ENCODE measurements at regions not wholly inside any gene's neighbourhood (a gene's known extent, or its start where the extent isn't known, plus 50 kb on each side); places are given as distances from the start of the nearest gene placed in this dataset.

DNA sequence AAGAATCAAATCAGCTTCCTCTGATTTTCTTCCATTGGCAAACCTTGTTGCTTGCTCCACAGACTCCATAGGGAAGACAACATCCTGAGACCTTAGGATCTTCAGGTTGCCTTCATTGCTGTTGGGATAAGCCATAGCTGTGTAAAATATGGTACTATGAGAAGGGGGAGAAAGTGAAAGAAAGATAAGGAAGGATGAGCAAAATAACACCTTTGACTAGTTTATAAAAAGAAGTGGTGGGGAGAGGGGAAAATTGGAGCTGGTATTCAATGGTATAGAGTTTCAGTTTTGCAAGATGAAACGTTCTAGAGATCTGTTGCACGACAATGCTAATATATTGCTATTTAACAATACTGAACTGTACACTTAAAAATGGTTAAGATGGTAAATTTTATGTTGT is 180.4 kb upstream of the PHYHIPL start:
- no peaks in the 10 kb centered on the region for H3K79me2 ChIP-seq (ENCODE audit: control insufficient read depth, insufficient read depth, low read length)
- H3K4me2 ChIP-seq (replicated peaks; ENCODE audit: low read depth, low read length, poor library complexity, severe bottlenecking): no peak overlapping the region
- no peaks in the 10 kb centered on the region for H4K20me1 ChIP-seq (ENCODE audit: control insufficient read depth, insufficient read depth, low read length, poor library complexity, severe bottlenecking)
- no CpG with 5 or more reads among the region's 2 CpGs for WGBS (ENCODE audit: insufficient coverage)
- no peak for TF ChIP-seq CTCF (IDR thresholded peaks at IDR 0.05)
- no peaks in the 10 kb centered on the region for H3K27me3 ChIP-seq (replicated peaks in 1 of 4; ENCODE audit: control extremely low read depth in 1 of 4, control insufficient read depth in 3 of 4, insufficient read depth in 4 of 4, low read length in 3 of 4)
- H3K27ac ChIP-seq (ENCODE audit: low read length in 2 of 2): no peak overlapping the region
- ATAC-seq (ENCODE audit: low read depth) (no peak), DNase-seq (no peak)
- H3K4me1 ChIP-seq (ENCODE audit: control insufficient read depth in 2 of 2, insufficient read depth in 2 of 2, low read length in 2 of 2): no peaks in the 10 kb centered on the region
- intact Hi-C loops (cut with micrococcal nuclease): no loop called here
- no peak overlapping the region for H3K27ac Mint-ChIP-seq
- ChIA-PET POLR2A (no interaction called here), CTCF (no interaction called here)
- H3K4me3 Mint-ChIP-seq: no peak overlapping the region
- H3K4me3 ChIP-seq (ENCODE audit: control extremely low read depth in 1 of 5, extremely low read depth in 1 of 5, insufficient read depth in 1 of 5, low read depth in 2 of 5, low read length in 4 of 5): no peak overlapping the region
- no peaks in the 10 kb centered on the region for H3K4me1 Mint-ChIP-seq
- H2AFZ ChIP-seq (ENCODE audit: insufficient read depth, low read depth, low read length, poor library complexity, severe bottlenecking): no peak overlapping the region
- no peaks in the 10 kb centered on the region for H3K36me3 ChIP-seq (replicated peaks in 1 of 2; ENCODE audit: control extremely low read depth in 1 of 2, control insufficient read depth in 1 of 2, extremely low read depth in 1 of 2, insufficient read depth in 2 of 2, low read length in 1 of 2)
- H3K9me3 Mint-ChIP-seq (ENCODE audit: insufficient read depth): no peaks in the 10 kb centered on the region
- no peaks in the 10 kb centered on the region for H3K27me3 Mint-ChIP-seq
- no peaks in the 10 kb centered on the region for H3K9me3 ChIP-seq (ENCODE audit: control extremely low read depth in 1 of 3, control insufficient read depth in 2 of 3, insufficient read depth in 1 of 3, low read length in 2 of 3)
- H3K9ac ChIP-seq (ENCODE audit: low read length): no peak overlapping the region

GRCh38 chr10:58996866-58997265 is 179.6 kb upstream of the PHYHIPL start:
- no peaks in the 10 kb centered on the region for H3K27me3 ChIP-seq (replicated peaks in 1 of 4; ENCODE audit: control extremely low read depth in 1 of 4, control insufficient read depth in 3 of 4, insufficient read depth in 4 of 4, low read length in 3 of 4)
- ATAC-seq (ENCODE audit: low read depth) (no peak), DNase-seq (no peak)
- H3K4me2 ChIP-seq (replicated peaks; ENCODE audit: low read depth, low read length, poor library complexity, severe bottlenecking): no peak overlapping the region
- no peaks in the 10 kb centered on the region for H4K20me1 ChIP-seq (ENCODE audit: control insufficient read depth, insufficient read depth, low read length, poor library complexity, severe bottlenecking)
- H3K36me3 ChIP-seq (replicated peaks in 1 of 2; ENCODE audit: control extremely low read depth in 1 of 2, control insufficient read depth in 1 of 2, extremely low read depth in 1 of 2, insufficient read depth in 2 of 2, low read length in 1 of 2): no peaks in the 10 kb centered on the region
- no peaks in the 10 kb centered on the region for H3K9me3 ChIP-seq (ENCODE audit: control extremely low read depth in 1 of 3, control insufficient read depth in 2 of 3, insufficient read depth in 1 of 3, low read length in 2 of 3)
- ChIA-PET CTCF (no interaction called here), POLR2A (no interaction called here)
- Mint-ChIP-seq H3K4me1 (no peaks in the 10 kb centered on the region), H3K27ac (no peak overlapping the region), H3K9me3 (ENCODE audit: insufficient read depth) (no peaks in the 10 kb centered on the region), H3K4me3 (no peak overlapping the region), H3K27me3 (no peaks in the 10 kb centered on the region)
- TF ChIP-seq EZH2 (IDR thresholded peaks at IDR 0.05; ENCODE audit: borderline replicate concordance, insufficient read depth, low read depth, low read length, poor library complexity, severe bottlenecking) (no peak), CTCF (IDR thresholded peaks at IDR 0.05) (no peak)
- intact Hi-C loops (cut with micrococcal nuclease): no loop called here
- no CpG with 5 or more reads among the region's 2 CpGs for WGBS (ENCODE audit: insufficient coverage)
- H2AFZ ChIP-seq (ENCODE audit: insufficient read depth, low read depth, low read length, poor library complexity, severe bottlenecking): no peak overlapping the region
- H3K4me1 ChIP-seq (ENCODE audit: control insufficient read depth in 2 of 2, insufficient read depth in 2 of 2, low read length in 2 of 2): no peaks in the 10 kb centered on the region
- H3K79me2 ChIP-seq (ENCODE audit: control insufficient read depth, insufficient read depth, low read length): no peaks in the 10 kb centered on the region
- H3K4me3 ChIP-seq (ENCODE audit: control extremely low read depth in 1 of 5, extremely low read depth in 1 of 5, insufficient read depth in 1 of 5, low read depth in 2 of 5, low read length in 4 of 5): no peak overlapping the region
- no peak overlapping the region for H3K27ac ChIP-seq (ENCODE audit: low read length in 2 of 2)
- no peak overlapping the region for H3K9ac ChIP-seq (ENCODE audit: low read length)

All from B cell (primary cell).